ENCODE measurements at regions not wholly inside any gene's neighbourhood (a gene's known extent, or its start where the extent isn't known, plus 50 kb on each side); places are given as distances from the start of the nearest gene placed in this dataset.

DNA sequence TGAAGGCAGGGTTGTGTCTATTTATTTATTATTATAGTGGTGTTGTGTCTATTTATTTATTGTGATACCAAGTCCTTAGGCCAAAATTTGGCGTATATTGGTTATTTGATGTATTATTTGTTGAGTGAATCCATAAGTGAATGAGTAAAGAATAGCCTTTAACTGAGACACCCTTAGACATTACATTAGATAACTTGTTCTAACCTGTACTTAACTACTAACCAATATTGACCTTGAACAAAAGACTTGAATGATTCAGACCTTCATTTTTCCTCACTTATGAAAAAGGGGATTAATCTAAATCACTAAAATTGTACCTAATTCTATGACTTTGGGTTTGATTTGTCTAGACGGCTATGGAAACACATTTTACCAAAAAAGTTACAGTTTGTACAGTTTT, 370.5 kb downstream of the JRKL start:
- TF ChIP-seq, protein P1, sequence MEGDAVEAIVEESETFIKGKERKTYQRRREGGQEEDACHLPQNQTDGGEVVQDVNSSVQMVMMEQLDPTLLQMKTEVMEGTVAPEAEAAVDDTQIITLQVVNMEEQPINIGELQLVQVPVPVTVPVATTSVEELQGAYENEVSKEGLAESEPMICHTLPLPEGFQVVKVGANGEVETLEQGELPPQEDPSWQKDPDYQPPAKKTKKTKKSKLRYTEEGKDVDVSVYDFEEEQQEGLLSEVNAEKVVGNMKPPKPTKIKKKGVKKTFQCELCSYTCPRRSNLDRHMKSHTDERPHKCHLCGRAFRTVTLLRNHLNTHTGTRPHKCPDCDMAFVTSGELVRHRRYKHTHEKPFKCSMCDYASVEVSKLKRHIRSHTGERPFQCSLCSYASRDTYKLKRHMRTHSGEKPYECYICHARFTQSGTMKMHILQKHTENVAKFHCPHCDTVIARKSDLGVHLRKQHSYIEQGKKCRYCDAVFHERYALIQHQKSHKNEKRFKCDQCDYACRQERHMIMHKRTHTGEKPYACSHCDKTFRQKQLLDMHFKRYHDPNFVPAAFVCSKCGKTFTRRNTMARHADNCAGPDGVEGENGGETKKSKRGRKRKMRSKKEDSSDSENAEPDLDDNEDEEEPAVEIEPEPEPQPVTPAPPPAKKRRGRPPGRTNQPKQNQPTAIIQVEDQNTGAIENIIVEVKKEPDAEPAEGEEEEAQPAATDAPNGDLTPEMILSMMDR (IDR thresholded peaks at IDR 0.05): no peak
- TF ChIP-seq POLR2A (IDR thresholded peaks at IDR 0.05): no peak

All from Peyer's patch (tissue), 4 donors.